ENCODE measurements at regions not wholly inside any gene's neighbourhood (a gene's known extent, or its start where the extent isn't known, plus 50 kb on each side); places are given as distances from the start of the nearest gene placed in this dataset.
"Not testable (repeated sequence)": the region's sequence is repeated elsewhere in the genome, so short reads cannot be mapped to it uniquely, and the experiment has no call there.

DNA sequence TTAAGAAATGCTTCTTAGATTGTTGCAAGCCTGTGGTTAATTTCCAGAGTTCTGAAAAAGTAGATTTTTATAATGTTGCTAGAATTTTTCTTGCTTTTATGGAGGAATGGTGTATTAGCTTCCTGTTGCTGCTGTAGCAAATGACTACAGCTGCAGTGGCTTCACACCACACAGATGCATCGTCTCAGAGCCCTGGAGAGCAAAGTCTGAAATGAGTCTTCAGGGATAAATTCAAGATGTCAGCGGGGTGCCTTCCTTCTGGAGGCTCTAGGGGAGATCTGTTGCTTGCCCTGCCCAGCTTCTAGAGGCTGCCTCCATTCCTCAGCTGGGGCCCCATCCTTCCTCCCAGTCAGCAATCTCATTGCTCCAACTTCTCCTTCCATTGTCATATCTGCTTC, 187.8 kb downstream of the ZNF516 start:
- DNase-seq, result no peak

DNA sequence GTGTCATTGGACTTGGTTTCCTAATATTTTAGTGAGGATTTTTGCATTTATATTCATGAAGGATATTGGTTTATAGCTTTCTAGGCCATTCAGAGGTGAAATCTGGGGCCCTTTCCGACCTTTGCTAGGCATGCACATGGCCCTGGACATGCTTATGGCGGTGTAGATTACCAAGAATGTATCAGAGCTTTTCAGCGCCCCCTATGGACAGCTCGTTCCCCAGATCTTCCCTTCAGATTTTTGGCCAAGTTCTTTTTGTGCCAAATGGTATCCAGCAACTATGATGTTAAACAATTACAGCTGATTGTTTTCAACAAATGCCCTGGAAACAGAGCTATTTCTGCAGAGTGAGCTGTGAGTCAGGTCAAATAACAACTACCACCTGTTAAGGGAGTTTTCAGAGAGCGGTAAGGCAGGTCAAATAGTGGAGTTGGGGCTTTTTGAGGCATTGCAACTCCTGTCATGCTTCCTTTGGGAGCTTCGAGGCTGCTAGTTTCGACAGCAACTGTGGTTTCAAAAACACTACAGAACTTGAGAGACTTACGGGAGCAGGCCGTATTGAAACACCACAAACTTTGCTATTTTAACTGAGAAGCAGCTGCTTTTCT, 188.3 kb downstream of the ZNF516 start:
- DNase-seq, result no peak

DNA sequence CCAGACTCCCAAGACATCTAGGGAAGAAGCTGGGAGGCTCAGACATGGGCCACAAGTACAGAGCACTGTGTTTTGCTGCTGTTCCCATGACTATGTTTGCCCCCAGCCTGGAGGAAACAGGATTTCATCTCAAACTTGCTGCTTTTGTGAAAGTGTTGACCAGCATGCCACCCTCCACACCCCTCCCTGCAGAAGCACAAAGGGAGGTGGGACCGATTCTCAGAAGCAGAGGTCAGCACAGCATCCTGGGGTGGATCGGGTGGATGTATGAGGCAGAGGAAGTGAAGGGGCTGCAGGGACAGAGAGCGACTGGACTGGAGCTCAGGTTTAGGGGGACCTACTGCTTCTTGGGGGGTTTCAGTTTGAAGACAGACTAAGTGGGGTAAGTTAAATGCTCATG, 209.2 kb downstream of the ZNF516 start:
- no peak for DNase-seq

DNA sequence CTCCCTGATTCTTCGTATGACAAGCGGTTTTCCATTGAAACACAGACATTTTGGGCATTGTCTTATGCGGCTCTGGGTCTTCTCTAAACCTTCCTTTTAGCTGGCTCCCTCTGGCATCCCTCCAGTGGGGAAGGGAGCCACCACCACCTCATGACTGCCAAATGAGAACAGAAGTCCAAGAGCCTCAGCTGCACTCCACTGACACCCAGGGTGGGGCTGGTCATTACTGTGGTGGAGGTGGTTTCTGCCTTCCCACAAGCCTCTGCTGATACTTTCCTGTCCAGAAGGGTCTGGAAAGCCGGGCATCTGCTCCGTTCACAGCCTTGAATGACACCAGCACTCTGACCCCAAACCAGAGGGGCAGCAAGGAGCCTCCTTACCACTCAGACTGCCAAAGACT, 213.5 kb downstream of the ZNF516 start:
- DNase-seq, result no peak

DNA sequence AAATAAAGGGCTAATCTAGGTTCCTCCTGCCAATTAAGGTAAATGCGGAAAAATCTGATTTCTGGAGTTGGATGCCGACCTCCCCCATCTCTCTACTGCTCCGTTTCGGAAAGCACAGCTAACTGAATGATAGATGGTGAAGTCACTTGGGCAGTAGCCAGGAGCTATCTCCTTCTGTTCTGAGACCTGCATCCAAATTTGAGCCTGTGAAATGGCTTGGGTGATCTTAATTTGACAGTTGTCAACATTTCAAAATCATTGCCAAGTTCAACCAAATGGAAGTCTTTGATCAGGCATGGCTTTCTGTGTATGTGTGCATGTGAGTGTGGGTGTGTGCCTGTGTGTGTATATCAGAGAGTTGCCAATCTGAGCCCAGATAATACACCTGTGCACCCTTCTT, 217.2 kb downstream of the ZNF516 start:
- DNase-seq, result no peak

- DNase-seq, result no peak
Measured at GRCh38 chr18:76275727-76276313, 219.2 kb downstream of the ZNF516 start.

GRCh38 chr18:76274468-76275289, 220.4 kb downstream of the ZNF516 start:
- no peak for DNase-seq

DNA sequence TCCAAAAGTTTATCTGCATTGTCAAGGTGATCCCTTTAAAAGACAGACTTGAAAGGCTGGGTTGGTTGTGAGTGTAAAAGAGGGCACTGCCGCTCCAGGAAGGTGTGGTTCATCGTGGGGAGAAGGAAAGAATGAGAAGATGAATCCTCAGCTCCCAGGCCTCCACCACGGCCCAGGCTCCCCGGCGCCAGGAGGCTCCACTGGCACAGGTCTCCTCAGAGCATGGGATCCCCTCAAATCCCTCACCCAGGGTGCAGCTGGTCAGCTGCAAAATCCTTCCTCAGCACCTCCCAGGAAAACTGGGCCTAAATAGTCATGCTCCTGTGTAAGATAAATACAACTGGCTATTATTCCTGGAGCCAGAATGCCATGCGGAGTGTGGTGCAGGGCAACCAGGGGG, 221.1 kb downstream of the ZNF516 start:
- no peak for DNase-seq

DNA sequence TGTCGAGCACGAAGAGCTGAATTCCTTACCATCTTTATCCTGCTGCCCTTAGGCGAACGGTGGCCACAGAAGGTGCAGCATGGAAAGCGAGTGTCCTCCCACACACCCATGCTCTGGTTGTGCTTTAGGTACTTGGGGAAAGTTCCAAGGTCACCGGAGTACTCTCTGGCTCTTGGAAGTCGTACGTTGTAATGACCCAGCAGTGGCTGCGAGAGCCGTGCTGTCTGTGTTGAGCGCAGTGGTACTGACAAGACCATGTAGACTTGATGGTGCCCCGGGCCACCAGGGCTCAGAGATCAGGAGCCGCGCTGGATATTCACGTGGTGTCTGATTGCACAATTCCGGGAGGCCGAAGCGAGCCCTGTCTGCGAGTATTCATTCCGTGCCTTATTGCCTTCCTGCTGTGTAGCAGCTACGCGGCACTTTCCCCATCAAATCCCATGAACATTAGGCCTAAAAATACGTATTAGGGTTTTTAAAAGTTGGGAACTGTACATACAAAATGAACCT, 222.0 kb downstream of the ZNF516 start:
- no peak for DNase-seq

GRCh38 chr18:76267423-76267822, 227.6 kb downstream of the ZNF516 start:
- DNase-seq, result not testable (repeated sequence)

- no peak for DNase-seq
Measured at GRCh38 chr18:76266236-76266991, 228.6 kb downstream of the ZNF516 start.

DNA sequence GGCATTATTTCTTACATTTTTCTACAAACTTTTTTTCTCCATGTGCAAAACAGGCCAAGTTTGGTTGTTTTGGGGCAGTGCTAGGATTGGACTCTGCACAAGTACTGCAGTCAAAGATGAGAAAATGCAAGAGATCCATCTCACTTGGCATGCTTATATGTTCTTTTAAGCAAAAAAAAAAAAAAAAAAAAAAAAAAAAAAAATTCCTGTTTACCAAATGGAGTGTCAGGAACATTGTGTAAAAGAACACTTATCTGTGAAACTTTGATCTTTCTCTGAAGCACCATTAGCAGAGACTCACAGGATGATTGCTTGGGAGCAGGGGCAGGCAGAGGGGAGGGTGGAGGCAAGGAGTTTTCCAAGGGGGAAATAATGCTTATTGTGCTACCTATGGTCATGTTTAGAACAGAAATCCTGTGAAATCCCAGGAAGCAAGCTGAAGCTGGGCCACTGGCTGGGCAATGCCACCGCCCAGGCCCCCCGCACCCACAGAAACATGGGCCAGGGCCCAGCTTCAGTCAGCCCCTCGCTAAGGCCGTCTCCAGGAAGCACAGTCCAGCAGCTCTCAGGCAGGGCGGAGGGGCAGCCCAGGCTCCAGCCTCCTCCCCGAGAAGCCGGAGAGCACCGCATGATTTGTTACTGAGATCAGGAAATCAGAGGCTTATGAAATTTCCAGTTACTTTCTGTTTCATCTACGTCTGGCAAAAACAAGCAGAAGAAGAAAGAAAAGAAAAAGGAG, 229.4 kb downstream of the ZNF516 start:
- DNase-seq, result no peak

DNA sequence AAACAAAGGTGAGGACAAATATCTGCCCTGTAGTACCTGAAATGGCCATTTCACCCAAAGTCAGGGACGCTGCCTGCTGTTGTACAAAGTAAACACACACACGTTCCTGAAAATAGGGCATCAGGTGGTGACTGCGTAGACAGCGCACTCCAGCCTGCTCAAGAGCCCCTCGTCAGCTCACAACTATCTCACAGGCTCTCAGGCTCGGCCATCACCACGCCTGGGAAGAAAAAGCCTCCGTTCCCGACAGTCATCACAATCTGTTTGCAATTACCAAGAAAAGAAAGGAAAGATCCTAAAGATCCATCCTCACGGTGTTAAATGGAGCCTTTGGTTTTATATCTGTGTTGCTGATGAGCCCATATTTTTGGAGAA, 230.2 kb downstream of the ZNF516 start:
- DNase-seq, result no peak

DNA sequence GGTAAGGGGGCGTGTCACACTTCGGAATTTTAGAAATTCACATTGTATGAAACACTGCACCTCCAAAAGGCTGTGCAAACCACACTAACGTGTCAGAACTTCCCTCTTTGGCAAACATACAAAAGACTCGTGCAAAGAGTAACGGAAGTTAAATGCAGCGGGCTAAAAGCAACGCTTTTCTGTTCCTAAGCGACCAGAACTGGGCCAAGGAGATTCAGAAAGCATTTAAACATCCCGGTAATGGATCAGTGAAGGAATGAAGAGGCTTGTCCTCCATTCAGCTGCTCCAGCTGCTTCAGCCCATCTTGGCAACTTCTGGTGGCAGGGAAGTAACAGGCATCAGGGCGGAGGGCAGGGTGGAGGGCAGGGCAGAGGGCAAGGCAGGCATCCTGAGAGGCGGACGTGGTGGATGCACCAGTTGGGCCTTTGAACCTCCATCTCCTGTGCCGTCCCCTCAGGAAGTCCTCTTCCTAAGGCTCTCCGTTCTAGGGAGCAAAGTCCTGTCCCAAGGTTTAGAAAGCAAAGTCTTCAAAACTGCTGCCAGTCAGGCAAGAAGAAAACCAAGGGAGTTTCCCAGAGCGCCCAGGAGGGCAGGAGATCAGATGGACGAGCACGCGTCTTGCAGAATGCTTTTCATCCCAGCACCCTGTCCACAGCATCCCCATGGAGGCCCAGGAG, 230.7 kb downstream of the ZNF516 start:
- no peak for DNase-seq

DNA sequence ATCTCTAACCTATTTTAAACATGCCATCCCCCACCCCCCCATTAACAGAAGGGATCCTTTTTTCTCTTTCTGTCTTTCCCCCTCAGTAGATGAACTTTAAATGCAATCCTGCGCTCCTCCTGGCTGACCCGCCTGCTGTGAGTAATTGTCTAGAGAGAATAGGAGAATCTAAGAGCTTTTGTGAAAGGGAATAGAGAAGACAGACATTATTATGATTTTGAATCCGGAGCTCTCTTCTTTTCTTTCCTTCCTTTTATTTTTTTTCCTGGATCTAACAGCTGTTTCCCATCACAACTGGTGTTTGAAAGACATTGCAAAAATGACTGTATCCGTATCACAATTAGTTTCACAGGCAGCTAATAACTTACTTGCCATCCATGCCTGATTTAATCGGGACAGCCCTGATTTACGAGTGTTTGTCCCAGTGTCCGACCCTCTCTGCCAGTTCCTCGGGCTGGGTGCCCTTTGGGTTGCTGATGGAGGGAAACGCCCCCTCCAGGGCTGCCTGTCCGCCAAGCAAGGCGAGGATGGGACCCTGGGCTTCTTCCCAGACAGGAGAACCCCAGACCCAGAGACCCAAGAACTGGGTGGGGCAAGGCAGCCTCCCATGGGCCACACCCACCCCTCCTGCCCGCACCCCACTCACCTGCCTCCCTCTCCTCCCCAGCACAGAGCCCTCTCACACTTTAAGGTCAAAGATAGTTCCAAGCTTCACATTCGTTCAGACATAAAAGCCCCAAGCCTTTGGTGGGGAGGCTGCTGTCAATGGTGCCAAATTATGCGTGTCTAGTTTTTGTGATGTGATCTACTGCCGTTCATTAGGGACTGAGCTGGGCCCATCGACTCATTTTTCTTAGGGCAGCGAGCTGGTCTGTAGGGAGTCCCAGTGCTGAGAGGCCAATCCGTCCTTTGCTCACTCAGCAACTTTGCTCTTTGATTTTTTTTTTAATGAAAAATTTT, 231.7 kb downstream of the ZNF516 start:
- no peak for DNase-seq

DNA sequence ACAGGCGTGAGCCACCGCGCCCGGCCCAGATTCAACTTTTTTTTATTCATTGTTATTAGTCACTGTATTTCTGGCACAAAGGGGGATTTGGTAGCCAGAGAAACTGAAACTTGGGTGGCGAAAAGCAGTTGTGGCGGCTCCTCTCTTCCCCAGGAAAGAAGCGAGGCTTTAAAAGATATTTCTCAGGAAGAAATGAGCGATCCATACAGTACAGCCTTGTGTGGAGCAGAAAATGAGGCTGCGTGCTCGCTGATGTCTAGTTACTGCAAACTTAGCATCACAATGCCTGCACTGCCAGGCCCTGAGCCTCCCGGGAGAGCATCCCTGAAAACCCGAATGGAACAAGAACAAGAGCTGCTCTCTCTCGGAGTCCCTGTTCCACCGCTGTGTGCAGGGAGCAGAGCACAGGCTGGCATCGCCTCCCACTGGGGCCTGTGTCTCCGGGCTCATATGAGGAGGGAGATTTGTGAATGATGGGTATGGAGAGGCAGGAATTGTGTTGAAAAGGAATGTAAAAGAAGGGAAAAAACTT, 234.0 kb downstream of the ZNF516 start:
- no peak for DNase-seq

GRCh38 chr18:76259711-76260110, 235.3 kb downstream of the ZNF516 start:
- no peak for DNase-seq

GRCh38 chr18:76259096-76259495, 235.9 kb downstream of the ZNF516 start:
- no peak for DNase-seq

- DNase-seq, result no peak
Measured at GRCh38 chr18:76258209-76258608, 236.8 kb downstream of the ZNF516 start.

GRCh38 chr18:76255070-76255683, 239.9 kb downstream of the ZNF516 start:
- no peak for DNase-seq

Data from NCI-H2029 treated with DMSO at 0.1 percent for 48 hours (cell line).